ENCODE measurements at regions not wholly inside any gene's neighbourhood (a gene's known extent, or its start where the extent isn't known, plus 50 kb on each side); places are given as distances from the start of the nearest gene placed in this dataset.
"Not testable (repeated sequence)": the region's sequence is repeated elsewhere in the genome, so short reads cannot be mapped to it uniquely, and the experiment has no call there.

- no peak for DNase-seq
Measured at GRCh38 chr12:76176940-76177339, 92.5 kb upstream of the NAP1L1 start.

GRCh38 chr12:76175946-76176345, 91.5 kb upstream of the NAP1L1 start:
- not testable (repeated sequence) for DNase-seq

GRCh38 chr12:76173756-76174155, 89.3 kb upstream of the NAP1L1 start:
- no peak for DNase-seq

GRCh38 chr12:76158518-76159321, 74.2 kb upstream of the NAP1L1 start:
- DNase-seq, result peak; percentile 85

GRCh38 chr12:76156726-76157125, 72.2 kb upstream of the NAP1L1 start:
- no peak for DNase-seq

- no peak for DNase-seq
Measured at GRCh38 chr12:76156314-76156713, 71.8 kb upstream of the NAP1L1 start.

GRCh38 chr12:76155157-76155670, 70.7 kb upstream of the NAP1L1 start:
- DNase-seq, result no peak

GRCh38 chr12:76153616-76154015, 69.1 kb upstream of the NAP1L1 start:
- DNase-seq, result no peak

- no peak for DNase-seq
Measured at GRCh38 chr12:76152181-76152807, 67.8 kb upstream of the NAP1L1 start.

- DNase-seq, result no peak
Measured at GRCh38 chr12:76144245-76144549, 59.7 kb upstream of the NAP1L1 start.

GRCh38 chr12:76143343-76144244, 59.1 kb upstream of the NAP1L1 start:
- DNase-seq, result no peak

- no peak for DNase-seq
Measured at GRCh38 chr12:76142305-76142704, 57.8 kb upstream of the NAP1L1 start.

GRCh38 chr12:76138656-76139055, 54.2 kb upstream of the NAP1L1 start:
- DNase-seq, result no peak

GRCh38 chr12:76137606-76138005, 53.1 kb upstream of the NAP1L1 start:
- no peak for DNase-seq

GRCh38 chr12:76135456-76135855, 51.0 kb upstream of the NAP1L1 start:
- no peak for DNase-seq

Data from activated CD8-positive, alpha-beta memory T cell treated with anti-CD3 and anti-CD28 coated beads for 24 hours (primary cell).